Ishikawa (cell line): ENCODE measurements at regions not wholly inside any gene's neighbourhood (a gene's known extent, or its start where the extent isn't known, plus 50 kb on each side); places are given as distances from the start of the nearest gene placed in this dataset.

Experiments
- FOXM1 ChIP-seq: IDR thresholded peaks from 2 replicates; pipeline ENCODE4 v1.6.1; 2012; ENCODE audit warnings: low read depth, borderline replicate concordance
- TAF1 ChIP-seq: IDR thresholded peaks from 2 replicates; pipeline ENCODE4 v1.6.1; 2012; ENCODE audit warnings: low read depth, mild to moderate bottlenecking

- TF ChIP-seq TAF1 (no peak), FOXM1 (no peak)
Measured at GRCh38 chr17:72474719-72475477, 354.1 kb downstream of the SOX9 start.
